OCI-LY1 (cell line): ENCODE measurements at regions not wholly inside any gene's neighbourhood (a gene's known extent, or its start where the extent isn't known, plus 50 kb on each side); places are given as distances from the start of the nearest gene placed in this dataset.

Source experiments
- CTCF ChIP-seq: fragments of 200-600 bp; sonication (generic), shearing (Covaris generic); IDR thresholded peaks from 2 replicates; pipeline ENCODE4 v1.5.1; 2017; ENCODE audit warnings: mild to moderate bottlenecking, antibody characterized with exemption, low read length, moderate library complexity, mixed read lengths
- EZH2 ChIP-seq: fragments of 200-600 bp; sonication (generic), shearing (Covaris generic); IDR thresholded peaks from 2 replicates; pipeline ENCODE4 v1.8.0; 2017; ENCODE audit warnings: borderline replicate concordance, mixed run types, mild to moderate bottlenecking, antibody characterized with exemption, low read length, moderate library complexity, mixed read lengths

- TF ChIP-seq CTCF (no peak), EZH2 (no peak)
Measured at GRCh38 chr5:84673785-84674184, 289.1 kb upstream of the EDIL3 start.
